GM19455 (cell line): ENCODE measurements at regions not wholly inside any gene's neighbourhood (a gene's known extent, or its start where the extent isn't known, plus 50 kb on each side); places are given as distances from the start of the nearest gene placed in this dataset.

Experiments
- ATAC-seq: cut with Tn5 transposase; IDR thresholded peaks from one replicate; pipeline ENCODE4 v1.9.1; 2021; ENCODE audit not compliant: unreplicated experiment

DNA sequence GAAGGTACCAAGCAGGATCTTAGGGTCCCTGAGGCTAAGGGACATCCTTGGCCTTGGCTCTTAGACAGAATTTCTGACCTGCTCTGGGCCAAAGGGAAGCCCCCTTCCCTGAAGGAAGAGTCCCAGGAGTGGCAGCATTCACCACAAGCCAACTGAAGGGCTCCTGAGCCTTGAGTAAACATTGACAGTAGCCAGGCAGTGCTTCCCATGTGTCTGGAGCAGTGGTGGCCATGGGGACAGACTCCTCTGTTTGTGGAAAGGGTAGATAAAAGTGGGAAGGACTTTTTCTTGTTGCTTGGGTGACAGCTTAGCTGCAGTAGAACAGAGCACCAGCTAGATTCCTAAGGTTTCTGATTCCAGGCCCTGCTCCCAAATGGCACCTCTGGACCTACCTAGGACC is 61.4 kb upstream of the VLDLR start:
- ATAC-seq: no peak

DNA sequence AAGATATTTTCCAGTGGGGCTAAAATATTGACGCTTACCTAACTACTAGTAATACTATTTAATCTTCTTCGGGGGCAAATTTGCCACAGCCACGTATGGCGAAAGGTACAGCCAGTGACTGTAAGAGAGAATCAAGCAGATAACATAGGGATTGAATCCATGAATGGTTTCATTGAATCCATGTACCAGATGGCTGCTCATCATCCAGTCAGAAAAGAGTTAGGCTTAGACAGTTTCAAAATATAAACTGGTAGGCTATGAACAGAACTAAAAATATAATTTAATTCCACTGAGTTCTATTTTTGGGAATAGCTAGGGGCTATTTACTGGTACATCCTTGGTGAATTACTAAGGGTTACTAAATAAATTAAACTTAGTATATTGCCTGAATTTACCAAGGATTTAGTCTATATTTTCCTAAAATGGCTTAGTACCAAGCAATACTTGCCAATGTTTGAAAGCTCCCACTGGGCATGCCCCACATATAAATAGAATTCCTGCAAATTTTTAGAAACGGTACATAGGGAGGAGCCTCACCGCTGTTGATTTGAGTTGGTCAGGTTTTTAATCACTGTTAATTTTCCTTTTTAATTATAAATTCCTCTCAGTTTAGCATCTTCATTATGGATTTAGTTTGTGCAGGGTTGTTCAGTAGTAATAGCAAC is 55.8 kb upstream of the VLDLR start:
- no peak for ATAC-seq

DNA sequence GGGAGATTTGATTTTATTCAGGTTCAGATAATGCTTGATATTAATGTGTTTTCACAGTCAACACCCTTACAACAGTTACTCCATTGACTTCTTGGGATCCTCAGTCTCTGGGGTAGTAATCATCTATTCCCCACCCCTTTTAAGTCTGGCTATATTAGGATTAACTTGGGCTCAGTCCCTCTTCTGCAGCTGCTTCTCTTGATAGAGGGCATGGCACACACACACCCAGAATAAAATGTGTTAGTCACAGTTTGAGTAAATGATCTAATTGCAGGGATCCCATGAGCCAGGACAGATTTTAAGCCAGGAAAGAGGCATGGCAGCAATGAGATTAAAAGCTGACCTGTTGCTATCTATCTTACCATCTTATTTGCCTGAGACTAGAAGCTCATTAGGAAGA is 53.7 kb upstream of the VLDLR start:
- ATAC-seq: no peak

DNA sequence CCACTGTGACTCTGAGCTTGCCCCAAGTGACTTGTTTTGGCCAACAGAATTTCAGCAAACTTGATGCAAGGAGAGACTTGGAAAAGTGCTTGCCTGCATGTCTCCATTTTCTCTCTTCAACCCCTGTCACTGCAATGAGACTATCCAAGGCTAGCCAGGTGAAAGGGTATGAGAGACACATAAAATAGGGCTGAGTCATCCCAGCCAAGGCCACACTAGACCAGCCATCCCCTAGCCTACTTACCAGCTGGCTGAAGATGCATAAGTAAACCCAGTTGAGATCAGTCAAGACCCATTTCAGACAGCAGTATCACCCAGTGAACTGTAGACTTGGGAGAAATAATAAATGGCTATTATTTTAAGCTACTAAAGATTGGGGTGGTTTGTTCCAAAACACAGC is 52.9 kb upstream of the VLDLR start:
- no peak for ATAC-seq

DNA sequence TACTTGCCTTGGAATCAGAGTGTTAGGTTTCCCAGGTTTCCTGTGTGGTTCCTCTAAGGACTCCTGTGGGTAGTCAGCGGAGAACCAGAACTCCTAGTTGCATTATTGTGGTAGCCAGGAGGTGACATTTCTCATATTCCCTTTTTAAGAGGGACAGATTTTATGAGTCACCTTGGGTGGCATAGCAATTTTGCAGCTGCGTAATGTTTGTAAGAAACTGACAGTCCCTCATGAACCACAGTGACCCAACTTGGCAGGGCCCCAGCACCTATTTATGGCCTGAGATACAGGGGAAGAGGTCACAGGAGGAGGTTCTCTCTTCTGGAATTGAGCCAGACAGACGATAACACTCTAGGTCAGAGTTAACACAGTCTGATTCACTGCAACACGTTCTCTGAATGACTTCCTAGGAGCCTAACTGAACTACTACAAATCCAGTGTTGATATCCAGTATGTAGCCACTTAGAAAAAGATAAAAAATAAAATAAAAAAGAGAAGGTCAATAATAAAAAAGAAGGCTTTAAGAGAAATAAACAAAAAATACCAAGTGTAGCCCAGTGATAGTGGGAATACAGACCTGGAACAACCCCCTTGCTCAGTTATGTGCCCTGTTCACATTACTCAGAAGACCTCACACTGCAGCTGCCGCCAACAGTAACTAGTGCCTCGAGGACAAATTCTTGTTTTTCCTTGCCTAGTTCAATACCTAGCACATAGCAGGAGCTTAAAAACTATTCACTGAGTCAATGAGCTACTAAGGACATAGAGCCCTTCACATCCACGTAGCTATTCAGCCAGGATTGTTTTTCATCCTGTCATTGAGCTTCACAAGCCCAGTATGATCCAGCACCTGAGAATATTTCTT is 50.7 kb upstream of the VLDLR start:
- ATAC-seq: no peak
